ENCODE measurements at regions not wholly inside any gene's neighbourhood (a gene's known extent, or its start where the extent isn't known, plus 50 kb on each side); places are given as distances from the start of the nearest gene placed in this dataset.

- intact Hi-C loops (cut with micrococcal nuclease; ENCODE audit: unreplicated experiment), result no loop called here
- POLR2A ChIA-PET, result no interaction called here
- 54% methylated on average over 9 of the region's 12 CpGs for WGBS (ENCODE audit: low lambda C conversion rate)
- H3K27me3 ChIP-seq (ENCODE audit: control insufficient read depth in 1 of 2, insufficient read depth in 2 of 2, low read length in 2 of 2), result no peaks in the 10 kb centered on the region; a peak in 1 of 5 replicates
- DNase-seq (ENCODE audit: low spot score) (no peak), ATAC-seq (no peak), FAIRE-seq (no peak)
- H3K4me3 ChIP-seq (replicated peaks in 1 of 3; ENCODE audit: insufficient read depth in 1 of 3, low read depth in 2 of 3, low read length in 3 of 3), result no peak overlapping the region
- no peak overlapping the region for H3K9ac ChIP-seq (ENCODE audit: insufficient read depth, low read depth, low read length)
- H4K20me1 ChIP-seq (ENCODE audit: insufficient read depth, low read length), result no peaks in the 10 kb centered on the region
- H2AFZ ChIP-seq (ENCODE audit: low read length), result no peak overlapping the region
- H3K9me3 ChIP-seq (ENCODE audit: low read length), result no peaks in the 10 kb centered on the region
- no peak overlapping the region for H3K4me2 ChIP-seq (ENCODE audit: low read depth, low read length)
- H3K4me1 ChIP-seq (ENCODE audit: insufficient read depth, low read length), result peaks cover 21% of the 10 kb centered on the region
- no TSS peak for BruUV-seq (replicated peaks)
- H3K36me3 ChIP-seq (replicated peaks in 1 of 2; ENCODE audit: control insufficient read depth in 1 of 2, insufficient read depth in 2 of 2, low read length in 2 of 2), result no peaks in the 10 kb centered on the region
- CTCF ChIA-PET (ENCODE audit: low intra/inter-chr PET ratio, low total read pairs), result no interaction called here
- H3K27ac ChIP-seq (ENCODE audit: extremely low read length, insufficient read depth, low read length), result no peak overlapping the region
- in situ Hi-C loops (cut with HindIII; ENCODE audit: extremely low pct_ligation_motif_present, low pct_unique_long_range_greater_than_20kb), result no loop called here
- H3K79me2 ChIP-seq (ENCODE audit: insufficient read depth, low read length), result no peaks in the 10 kb centered on the region
- TF ChIP-seq ZXDC (CRISPR knock-in tag; IDR thresholded peaks at IDR 0.05) (no peak), STAT5B (CRISPR knock-in tag; IDR thresholded peaks at IDR 0.05) (no peak), CHD4 (IDR thresholded peaks at IDR 0.05; ENCODE audit: borderline replicate concordance, low read length) (no peak), ZGPAT (CRISPR knock-in tag; IDR thresholded peaks at IDR 0.05) (no peak), KLF16 (CRISPR knock-in tag; IDR thresholded peaks at IDR 0.05) (no peak), PHF5A (CRISPR knock-in tag; IDR thresholded peaks at IDR 0.05; ENCODE audit: low read depth, unreplicated experiment) (no peak), ZBTB7B (CRISPR knock-in tag; IDR thresholded peaks at IDR 0.05) (no peak), BCL3 (CRISPR knock-in tag; IDR thresholded peaks at IDR 0.05) (no peak), ZFP36 (IDR thresholded peaks at IDR 0.05; ENCODE audit: borderline replicate concordance, low read depth, low read length, partially characterized antibody) (no peak), HNRNPUL1 (IDR thresholded peaks at IDR 0.05; ENCODE audit: low read depth, low read length) (no peak), YEATS2 (CRISPR knock-in tag; IDR thresholded peaks at IDR 0.05; ENCODE audit: borderline replicate concordance) (no peak), MTF1 (CRISPR knock-in tag; IDR thresholded peaks at IDR 0.05) (no peak), NBN (conservative IDR thresholded peaks at IDR 0.05) (no peak), GPBP1L1 (CRISPR knock-in tag; IDR thresholded peaks at IDR 0.05) (no peak), YEATS4 (CRISPR knock-in tag; IDR thresholded peaks at IDR 0.05; ENCODE audit: borderline replicate concordance) (no peak)
Measured at GRCh38 chr2:128439031-128439790, 120.5 kb upstream of the HS6ST1 start.
